C4-2B (cell line): ENCODE measurements at regions not wholly inside any gene's neighbourhood (a gene's known extent, or its start where the extent isn't known, plus 50 kb on each side); places are given as distances from the start of the nearest gene placed in this dataset.

Experiments used
- ZFX ChIP-seq: fragments of 450-650 bp; IDR thresholded peaks from 2 replicates; pipeline ENCODE4 v1.6.1; 2017
- TF ChIP-seq, protein P1 (sequence below): fragments of 450-650 bp; conservative IDR thresholded peaks from 2 replicates; pipeline ENCODE4 v1.5.1; 2017; ENCODE audit warnings: mild to moderate bottlenecking

DNA sequence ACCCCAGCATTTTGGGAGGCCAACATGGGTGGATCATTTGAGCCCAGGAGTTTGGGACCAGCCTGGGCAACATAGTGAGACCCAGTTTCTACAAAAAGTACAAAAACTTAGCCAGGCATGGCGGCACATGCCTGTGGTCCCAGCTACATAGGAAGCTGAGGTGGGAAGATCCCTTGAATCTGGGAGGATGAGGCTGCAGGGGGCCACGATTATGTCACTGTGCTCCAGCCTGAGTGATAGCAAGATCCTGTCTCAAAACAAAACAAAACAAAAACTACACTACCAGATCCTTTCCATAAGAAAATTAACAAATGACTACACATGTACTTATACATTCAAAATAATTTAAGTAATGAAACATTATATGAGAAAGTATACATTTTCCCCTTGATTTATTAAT lies 116.4 kb upstream of the KLF6 start:
- TF ChIP-seq, protein P1, sequence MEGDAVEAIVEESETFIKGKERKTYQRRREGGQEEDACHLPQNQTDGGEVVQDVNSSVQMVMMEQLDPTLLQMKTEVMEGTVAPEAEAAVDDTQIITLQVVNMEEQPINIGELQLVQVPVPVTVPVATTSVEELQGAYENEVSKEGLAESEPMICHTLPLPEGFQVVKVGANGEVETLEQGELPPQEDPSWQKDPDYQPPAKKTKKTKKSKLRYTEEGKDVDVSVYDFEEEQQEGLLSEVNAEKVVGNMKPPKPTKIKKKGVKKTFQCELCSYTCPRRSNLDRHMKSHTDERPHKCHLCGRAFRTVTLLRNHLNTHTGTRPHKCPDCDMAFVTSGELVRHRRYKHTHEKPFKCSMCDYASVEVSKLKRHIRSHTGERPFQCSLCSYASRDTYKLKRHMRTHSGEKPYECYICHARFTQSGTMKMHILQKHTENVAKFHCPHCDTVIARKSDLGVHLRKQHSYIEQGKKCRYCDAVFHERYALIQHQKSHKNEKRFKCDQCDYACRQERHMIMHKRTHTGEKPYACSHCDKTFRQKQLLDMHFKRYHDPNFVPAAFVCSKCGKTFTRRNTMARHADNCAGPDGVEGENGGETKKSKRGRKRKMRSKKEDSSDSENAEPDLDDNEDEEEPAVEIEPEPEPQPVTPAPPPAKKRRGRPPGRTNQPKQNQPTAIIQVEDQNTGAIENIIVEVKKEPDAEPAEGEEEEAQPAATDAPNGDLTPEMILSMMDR, result no peak
- TF ChIP-seq ZFX, result no peak
